22Rv1 (cell line): ENCODE measurements at regions not wholly inside any gene's neighbourhood (a gene's known extent, or its start where the extent isn't known, plus 50 kb on each side); places are given as distances from the start of the nearest gene placed in this dataset.

Experiments
- H3K27ac ChIP-seq: fragments of 450-650 bp; 2 replicates; pipeline ENCODE4 v1.5.1; 2017
- CTCF ChIP-seq: fragments of 450-650 bp; IDR thresholded peaks from 2 replicates; pipeline ENCODE4 v1.5.1; 2017; ENCODE audit warnings: mild to moderate bottlenecking
- ZFX ChIP-seq: fragments of 450-650 bp; IDR thresholded peaks from 2 replicates; pipeline ENCODE4 v1.6.1; 2017; ENCODE audit warnings: antibody characterized with exemption, borderline replicate concordance

GRCh38 chr17:72358465-72358864 lies 237.6 kb downstream of the SOX9 start:
- no peak overlapping the region for H3K27ac ChIP-seq
- TF ChIP-seq CTCF, result no peak
- TF ChIP-seq ZFX, result no peak

GRCh38 chr17:72359274-72359673 lies 238.5 kb downstream of the SOX9 start:
- no peak overlapping the region for H3K27ac ChIP-seq
- TF ChIP-seq CTCF (no peak), ZFX (no peak)

GRCh38 chr17:72359811-72360210 lies 239.0 kb downstream of the SOX9 start:
- no peak overlapping the region for H3K27ac ChIP-seq
- TF ChIP-seq ZFX (no peak), CTCF (no peak)

- no peak overlapping the region for H3K27ac ChIP-seq
- TF ChIP-seq ZFX, result no peak
- no peak for TF ChIP-seq CTCF
Measured at GRCh38 chr17:72360386-72360940, 239.6 kb downstream of the SOX9 start.

GRCh38 chr17:72361892-72362291 lies 241.1 kb downstream of the SOX9 start:
- TF ChIP-seq ZFX (no peak), CTCF (no peak)
- no peak overlapping the region for H3K27ac ChIP-seq

GRCh38 chr17:72362376-72363088 lies 241.7 kb downstream of the SOX9 start:
- no peak overlapping the region for H3K27ac ChIP-seq
- TF ChIP-seq CTCF (no peak), ZFX (no peak)

- H3K27ac ChIP-seq, result no peak overlapping the region
- TF ChIP-seq ZFX, result no peak
- no peak for TF ChIP-seq CTCF
Measured at GRCh38 chr17:72363089-72363610, 242.3 kb downstream of the SOX9 start.
